ENCODE measurements at regions not wholly inside any gene's neighbourhood (a gene's known extent, or its start where the extent isn't known, plus 50 kb on each side); places are given as distances from the start of the nearest gene placed in this dataset.

GRCh38 chr21:14833241-14833640, 231.6 kb downstream of the NRIP1 start:
- TF ChIP-seq, protein P1, sequence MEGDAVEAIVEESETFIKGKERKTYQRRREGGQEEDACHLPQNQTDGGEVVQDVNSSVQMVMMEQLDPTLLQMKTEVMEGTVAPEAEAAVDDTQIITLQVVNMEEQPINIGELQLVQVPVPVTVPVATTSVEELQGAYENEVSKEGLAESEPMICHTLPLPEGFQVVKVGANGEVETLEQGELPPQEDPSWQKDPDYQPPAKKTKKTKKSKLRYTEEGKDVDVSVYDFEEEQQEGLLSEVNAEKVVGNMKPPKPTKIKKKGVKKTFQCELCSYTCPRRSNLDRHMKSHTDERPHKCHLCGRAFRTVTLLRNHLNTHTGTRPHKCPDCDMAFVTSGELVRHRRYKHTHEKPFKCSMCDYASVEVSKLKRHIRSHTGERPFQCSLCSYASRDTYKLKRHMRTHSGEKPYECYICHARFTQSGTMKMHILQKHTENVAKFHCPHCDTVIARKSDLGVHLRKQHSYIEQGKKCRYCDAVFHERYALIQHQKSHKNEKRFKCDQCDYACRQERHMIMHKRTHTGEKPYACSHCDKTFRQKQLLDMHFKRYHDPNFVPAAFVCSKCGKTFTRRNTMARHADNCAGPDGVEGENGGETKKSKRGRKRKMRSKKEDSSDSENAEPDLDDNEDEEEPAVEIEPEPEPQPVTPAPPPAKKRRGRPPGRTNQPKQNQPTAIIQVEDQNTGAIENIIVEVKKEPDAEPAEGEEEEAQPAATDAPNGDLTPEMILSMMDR (IDR thresholded peaks at IDR 0.05; ENCODE audit: insufficient read depth, low read depth, low read length, missing control alignments): no peak
- no peak overlapping the region for H3K4me3 ChIP-seq (ENCODE audit: low read length)

GRCh38 chr21:14830307-14830706, 234.5 kb downstream of the NRIP1 start:
- no peak overlapping the region for H3K4me3 ChIP-seq (ENCODE audit: low read length)
- DNase-seq (ENCODE audit: low read depth): no peak
- TF ChIP-seq, protein P1 (IDR thresholded peaks at IDR 0.05; ENCODE audit: insufficient read depth, low read depth, low read length, missing control alignments): no peak

More at GRCh38 chr21:14833241-14833640, 231.6 kb downstream of the NRIP1 start:
- DNase-seq (ENCODE audit: low read depth): no peak

GRCh38 chr21:14829685-14830084, 235.1 kb downstream of the NRIP1 start:
- TF ChIP-seq, protein P1 (IDR thresholded peaks at IDR 0.05; ENCODE audit: insufficient read depth, low read depth, low read length, missing control alignments): no peak
- DNase-seq (ENCODE audit: low read depth): no peak

GRCh38 chr21:14827468-14827867, 237.3 kb downstream of the NRIP1 start:
- H3K4me3 ChIP-seq (ENCODE audit: low read length): no peak overlapping the region
- no peak for DNase-seq (ENCODE audit: low read depth)
- TF ChIP-seq, protein P1 (IDR thresholded peaks at IDR 0.05; ENCODE audit: insufficient read depth, low read depth, low read length, missing control alignments): no peak

More at GRCh38 chr21:14829685-14830084, 235.1 kb downstream of the NRIP1 start:
- H3K4me3 ChIP-seq (ENCODE audit: low read length): no peak overlapping the region

GRCh38 chr21:14826630-14827029, 238.2 kb downstream of the NRIP1 start:
- TF ChIP-seq, protein P1 (IDR thresholded peaks at IDR 0.05; ENCODE audit: insufficient read depth, low read depth, low read length, missing control alignments): no peak
- no peak overlapping the region for H3K4me3 ChIP-seq (ENCODE audit: low read length)
- DNase-seq (ENCODE audit: low read depth): no peak

DNA sequence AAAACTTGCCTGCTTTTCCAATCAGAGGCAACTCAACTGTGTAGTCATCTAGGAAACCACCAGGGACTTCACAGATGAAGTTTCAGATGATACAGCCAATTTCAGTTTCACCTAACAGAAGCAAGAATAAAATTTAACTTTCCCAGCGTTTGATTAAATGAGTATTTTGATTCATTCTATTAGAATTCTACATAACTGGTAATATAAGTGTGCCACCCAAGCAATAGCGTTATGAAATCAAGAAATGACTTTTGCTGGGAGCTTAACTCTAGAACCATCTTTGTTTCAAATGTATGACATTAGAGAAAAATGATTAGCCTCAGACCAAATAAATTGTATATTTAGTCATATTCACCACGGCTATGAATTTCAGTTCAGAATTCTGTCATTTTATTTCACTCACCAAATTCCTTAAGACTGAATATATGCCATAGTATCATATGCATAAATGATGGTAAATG, 239.3 kb downstream of the NRIP1 start:
- TF ChIP-seq, protein P1 (IDR thresholded peaks at IDR 0.05; ENCODE audit: insufficient read depth, low read depth, low read length, missing control alignments): no peak
- DNase-seq (ENCODE audit: low read depth): no peak
- no peak overlapping the region for H3K4me3 ChIP-seq (ENCODE audit: low read length)

GRCh38 chr21:14824126-14824525, 240.7 kb downstream of the NRIP1 start:
- TF ChIP-seq, protein P1 (IDR thresholded peaks at IDR 0.05; ENCODE audit: insufficient read depth, low read depth, low read length, missing control alignments): no peak
- DNase-seq (ENCODE audit: low read depth): no peak
- no peak overlapping the region for H3K4me3 ChIP-seq (ENCODE audit: low read length)
